ENCODE measurements at regions not wholly inside any gene's neighbourhood (a gene's known extent, or its start where the extent isn't known, plus 50 kb on each side); places are given as distances from the start of the nearest gene placed in this dataset.

DNA sequence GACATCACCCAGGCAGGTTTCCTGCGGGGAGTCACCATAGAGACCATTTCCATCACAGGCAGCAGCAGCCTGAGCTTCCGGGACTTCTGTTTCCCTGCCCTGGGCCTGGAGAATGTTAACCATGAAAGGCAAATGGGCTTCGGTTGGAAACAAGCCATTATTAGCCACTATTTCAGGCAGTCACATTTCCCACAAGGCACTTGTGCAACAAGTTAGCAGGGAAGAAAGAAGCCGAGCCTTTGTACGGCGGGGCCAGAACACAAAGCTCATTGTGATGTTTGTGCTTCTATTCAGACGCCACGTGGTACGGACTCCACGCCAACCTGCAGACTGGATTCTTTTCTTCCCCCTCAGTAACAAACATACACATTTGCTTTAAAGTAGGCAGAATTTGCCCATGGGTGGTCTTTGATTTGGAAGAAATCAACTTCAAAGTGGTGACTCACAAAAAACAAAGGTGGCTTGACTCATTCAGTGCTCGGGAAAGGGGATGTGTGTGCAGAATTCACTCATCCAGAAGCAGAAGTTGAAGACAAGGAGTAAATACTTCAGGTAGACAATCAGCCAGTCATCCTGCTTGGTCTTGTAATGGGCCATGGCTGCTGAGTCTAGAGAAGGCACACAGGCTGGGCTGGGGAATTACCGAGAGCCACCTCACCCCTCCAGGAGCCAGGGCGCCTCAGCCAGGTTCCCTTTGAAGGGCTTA lies 154.2 kb upstream of the PRMT8 start:
- H3K27ac ChIP-seq = no peak overlapping the region

DNA sequence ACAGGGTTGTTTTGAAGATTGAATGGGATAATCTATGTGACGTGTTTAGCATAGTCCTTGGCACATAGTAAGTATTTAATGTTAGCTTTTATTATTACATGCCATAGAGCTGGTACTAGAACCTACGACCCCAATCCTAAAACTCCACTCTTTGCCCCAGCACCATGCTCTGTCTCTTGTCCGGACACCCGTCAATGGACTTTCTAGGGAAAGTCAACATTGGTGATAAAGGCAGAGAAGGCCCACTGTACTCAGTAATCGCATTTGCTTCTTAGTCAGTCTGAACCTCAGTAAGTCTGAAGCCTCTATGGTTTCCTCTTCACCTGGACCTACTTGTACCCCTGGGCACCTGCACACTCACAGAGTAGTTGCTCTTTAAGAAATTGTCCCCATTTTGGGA lies 153.1 kb upstream of the PRMT8 start:
- H3K27ac ChIP-seq = no peak overlapping the region
- peaks cover 5% of the 10 kb centered on the region for H3K27me3 ChIP-seq (replicated peaks)
- DNase-seq = no peak
- H3K36me3 ChIP-seq (replicated peaks) = no peaks in the 10 kb centered on the region
- in situ Hi-C loops (cut with HindIII; ENCODE audit: low pct_ligation_motif_present, low sequenced_read_pairs) = no loop called here
- H3K4me3 ChIP-seq (ENCODE audit: low read depth, low read length) = no peak overlapping the region
- TF ChIP-seq, protein P1, sequence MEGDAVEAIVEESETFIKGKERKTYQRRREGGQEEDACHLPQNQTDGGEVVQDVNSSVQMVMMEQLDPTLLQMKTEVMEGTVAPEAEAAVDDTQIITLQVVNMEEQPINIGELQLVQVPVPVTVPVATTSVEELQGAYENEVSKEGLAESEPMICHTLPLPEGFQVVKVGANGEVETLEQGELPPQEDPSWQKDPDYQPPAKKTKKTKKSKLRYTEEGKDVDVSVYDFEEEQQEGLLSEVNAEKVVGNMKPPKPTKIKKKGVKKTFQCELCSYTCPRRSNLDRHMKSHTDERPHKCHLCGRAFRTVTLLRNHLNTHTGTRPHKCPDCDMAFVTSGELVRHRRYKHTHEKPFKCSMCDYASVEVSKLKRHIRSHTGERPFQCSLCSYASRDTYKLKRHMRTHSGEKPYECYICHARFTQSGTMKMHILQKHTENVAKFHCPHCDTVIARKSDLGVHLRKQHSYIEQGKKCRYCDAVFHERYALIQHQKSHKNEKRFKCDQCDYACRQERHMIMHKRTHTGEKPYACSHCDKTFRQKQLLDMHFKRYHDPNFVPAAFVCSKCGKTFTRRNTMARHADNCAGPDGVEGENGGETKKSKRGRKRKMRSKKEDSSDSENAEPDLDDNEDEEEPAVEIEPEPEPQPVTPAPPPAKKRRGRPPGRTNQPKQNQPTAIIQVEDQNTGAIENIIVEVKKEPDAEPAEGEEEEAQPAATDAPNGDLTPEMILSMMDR (IDR thresholded peaks at IDR 0.05; ENCODE audit: low read depth, low read length, missing control alignments) = no peak

More for the DNA sequence above, 154.2 kb upstream of the PRMT8 start:
- Histone ChIP-seq H3K36me3 (replicated peaks) (no peaks in the 10 kb centered on the region), H3K27me3 (replicated peaks) (peaks cover 3% of the 10 kb centered on the region), H3K4me3 (ENCODE audit: low read depth, low read length) (no peak overlapping the region)
- in situ Hi-C loops (cut with HindIII; ENCODE audit: low pct_ligation_motif_present, low sequenced_read_pairs) = no loop called here
- TF ChIP-seq, protein P1 (IDR thresholded peaks at IDR 0.05; ENCODE audit: low read depth, low read length, missing control alignments) = no peak
- DNase-seq = no peak

DNA sequence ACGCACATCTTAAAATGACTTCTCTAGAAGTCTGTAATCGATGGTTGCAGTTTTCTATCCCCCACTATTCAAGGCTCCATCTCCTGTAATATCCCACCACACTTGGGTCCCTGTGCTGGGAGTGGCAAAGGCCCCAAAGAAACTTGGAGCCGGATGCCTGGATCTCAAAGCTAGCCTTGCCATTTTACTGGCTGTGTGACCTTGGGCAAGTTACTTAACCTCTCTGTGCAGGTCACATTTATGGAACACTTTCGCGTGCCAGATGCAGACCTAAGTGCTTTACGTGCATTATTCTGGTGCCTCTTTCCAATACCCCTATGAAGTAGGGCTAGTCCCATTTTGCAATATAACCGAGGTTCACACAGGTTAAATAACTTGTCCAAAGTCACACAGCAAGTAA lies 151.8 kb upstream of the PRMT8 start:
- in situ Hi-C loops (cut with HindIII; ENCODE audit: low pct_ligation_motif_present, low sequenced_read_pairs) = no loop called here

GRCh38 chr12:3341594-3341993 lies 149.4 kb upstream of the PRMT8 start:
- H3K4me3 ChIP-seq (ENCODE audit: low read depth, low read length) = no peak overlapping the region
- no peak for DNase-seq
- TF ChIP-seq, protein P1 (IDR thresholded peaks at IDR 0.05; ENCODE audit: low read depth, low read length, missing control alignments) = no peak
- H3K27ac ChIP-seq = no peak overlapping the region
- in situ Hi-C loops (cut with HindIII; ENCODE audit: low pct_ligation_motif_present, low sequenced_read_pairs) = no loop called here
- H3K36me3 ChIP-seq (replicated peaks) = no peaks in the 10 kb centered on the region
- peaks cover 5% of the 10 kb centered on the region for H3K27me3 ChIP-seq (replicated peaks)

More for the DNA sequence above, 151.8 kb upstream of the PRMT8 start:
- Histone ChIP-seq H3K36me3 (replicated peaks) (no peaks in the 10 kb centered on the region), H3K27me3 (replicated peaks) (peaks cover 5% of the 10 kb centered on the region), H3K27ac (no peak overlapping the region), H3K4me3 (ENCODE audit: low read depth, low read length) (no peak overlapping the region)
- TF ChIP-seq, protein P1 (IDR thresholded peaks at IDR 0.05; ENCODE audit: low read depth, low read length, missing control alignments) = no peak
- DNase-seq = no peak

DNA sequence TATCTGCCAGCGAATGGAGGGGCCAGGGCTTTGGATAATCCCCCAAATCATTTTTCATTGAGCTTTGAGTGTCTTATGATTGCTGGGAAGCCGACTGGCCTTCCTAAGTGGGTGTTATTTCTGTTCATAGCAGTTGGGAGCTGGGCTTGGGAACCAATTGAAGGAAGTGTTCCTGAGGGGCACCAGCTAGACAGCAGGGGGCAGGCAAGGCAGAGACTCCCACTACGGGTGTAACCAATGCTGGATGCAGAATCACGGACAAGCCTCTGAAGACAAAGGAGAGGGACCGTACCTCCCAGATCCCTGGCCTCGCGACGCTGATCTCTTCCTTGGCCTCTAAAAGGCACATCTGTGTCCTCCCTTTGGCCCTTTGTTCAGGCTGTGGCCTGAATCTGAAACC lies 149.0 kb upstream of the PRMT8 start:
- Histone ChIP-seq H3K27me3 (replicated peaks) (peaks cover 5% of the 10 kb centered on the region), H3K36me3 (replicated peaks) (no peaks in the 10 kb centered on the region), H3K4me3 (ENCODE audit: low read depth, low read length) (no peak overlapping the region), H3K27ac (no peak overlapping the region)
- in situ Hi-C loops (cut with HindIII; ENCODE audit: low pct_ligation_motif_present, low sequenced_read_pairs) = no loop called here
- peak; percentile 23 for DNase-seq
- TF ChIP-seq, protein P1 (IDR thresholded peaks at IDR 0.05; ENCODE audit: low read depth, low read length, missing control alignments) = peak; percentile 78

DNA sequence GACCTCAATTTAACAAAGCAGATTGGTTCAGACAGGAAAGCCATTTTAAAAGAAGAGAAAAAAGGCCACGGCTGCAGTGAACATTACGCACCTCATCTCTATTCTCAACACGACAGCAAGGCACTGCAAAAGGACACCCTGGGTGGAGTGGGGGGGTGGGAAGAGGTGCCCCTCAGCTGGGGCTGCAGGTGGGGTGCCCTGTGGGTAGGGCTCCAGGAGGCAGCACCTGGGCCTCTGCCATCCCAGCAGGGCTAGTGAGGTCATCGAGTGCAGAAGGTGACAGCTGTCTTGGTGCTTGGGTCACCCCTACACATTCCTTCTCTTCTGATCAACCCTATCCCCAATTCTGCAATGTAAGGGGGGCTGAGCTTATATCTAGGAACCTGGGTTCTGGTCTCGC lies 142.9 kb upstream of the PRMT8 start:
- in situ Hi-C loops (cut with HindIII; ENCODE audit: low pct_ligation_motif_present, low sequenced_read_pairs) = no loop called here
- DNase-seq = no peak
- no peak overlapping the region for H3K27ac ChIP-seq
- H3K4me3 ChIP-seq (ENCODE audit: low read depth, low read length) = no peak overlapping the region
- H3K36me3 ChIP-seq (replicated peaks) = no peaks in the 10 kb centered on the region
- TF ChIP-seq, protein P1 (IDR thresholded peaks at IDR 0.05; ENCODE audit: low read depth, low read length, missing control alignments) = no peak
- H3K27me3 ChIP-seq (replicated peaks) = no peaks in the 10 kb centered on the region
